Esophagus muscularis mucosa (tissue), 4 donors: ENCODE measurements at regions not wholly inside any gene's neighbourhood (a gene's known extent, or its start where the extent isn't known, plus 50 kb on each side); places are given as distances from the start of the nearest gene placed in this dataset.

ENCODE experiments used
- EP300 ChIP-seq: sonication (generic); formaldehyde crosslinking; IDR thresholded peaks from one replicate; pipeline ENCODE4 v1.6.1; 2017; ENCODE audit warnings: antibody characterized with exemption
- POLR2AphosphoS5 ChIP-seq, 2 donors: sonication (generic); formaldehyde crosslinking; IDR thresholded peaks; one replicate each; pipeline ENCODE4 v1.6.1; 2017; ENCODE audit warnings: antibody characterized with exemption in 2 of 2
- TF ChIP-seq, protein P1 (sequence below), 3 experiments: fragments of 200-600 bp in 2 of 3; fragments of 450-650 bp in 1 of 3; sonication (generic) in 2 of 3; IDR thresholded peaks; one replicate each; pipeline ENCODE4 v1.5.1; 2017 to 2019; ENCODE audit warnings: antibody characterized with exemption in 3 of 3, mild to moderate bottlenecking in 2 of 3, moderate library complexity in 1 of 3

DNA sequence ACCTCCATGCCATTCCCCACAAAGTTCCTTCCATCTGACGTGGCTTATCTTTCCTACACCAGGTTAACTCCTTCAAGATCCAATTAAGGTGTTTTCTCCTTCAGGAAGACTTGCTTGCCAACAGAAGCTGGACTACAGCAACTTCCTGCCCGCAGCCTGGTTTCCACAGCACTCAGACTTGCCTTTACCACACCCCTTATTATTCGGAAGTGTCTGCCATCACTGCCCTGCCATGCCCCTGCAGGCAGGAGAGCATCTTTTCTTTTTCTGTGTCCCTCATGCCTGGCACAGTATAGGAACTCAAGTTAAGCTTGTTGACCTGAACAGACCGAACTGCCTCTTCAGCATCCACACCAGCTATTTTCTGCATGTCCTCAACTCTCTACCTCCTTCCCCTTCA lies 168.0 kb downstream of the FOXO1 start:
- TF ChIP-seq, protein P1, sequence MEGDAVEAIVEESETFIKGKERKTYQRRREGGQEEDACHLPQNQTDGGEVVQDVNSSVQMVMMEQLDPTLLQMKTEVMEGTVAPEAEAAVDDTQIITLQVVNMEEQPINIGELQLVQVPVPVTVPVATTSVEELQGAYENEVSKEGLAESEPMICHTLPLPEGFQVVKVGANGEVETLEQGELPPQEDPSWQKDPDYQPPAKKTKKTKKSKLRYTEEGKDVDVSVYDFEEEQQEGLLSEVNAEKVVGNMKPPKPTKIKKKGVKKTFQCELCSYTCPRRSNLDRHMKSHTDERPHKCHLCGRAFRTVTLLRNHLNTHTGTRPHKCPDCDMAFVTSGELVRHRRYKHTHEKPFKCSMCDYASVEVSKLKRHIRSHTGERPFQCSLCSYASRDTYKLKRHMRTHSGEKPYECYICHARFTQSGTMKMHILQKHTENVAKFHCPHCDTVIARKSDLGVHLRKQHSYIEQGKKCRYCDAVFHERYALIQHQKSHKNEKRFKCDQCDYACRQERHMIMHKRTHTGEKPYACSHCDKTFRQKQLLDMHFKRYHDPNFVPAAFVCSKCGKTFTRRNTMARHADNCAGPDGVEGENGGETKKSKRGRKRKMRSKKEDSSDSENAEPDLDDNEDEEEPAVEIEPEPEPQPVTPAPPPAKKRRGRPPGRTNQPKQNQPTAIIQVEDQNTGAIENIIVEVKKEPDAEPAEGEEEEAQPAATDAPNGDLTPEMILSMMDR (IDR thresholded peaks at IDR 0.05): no peak
- TF ChIP-seq EP300 (no peak), POLR2AphosphoS5 (IDR thresholded peaks at IDR 0.05) (no peak)
